ENCODE measurements at regions not wholly inside any gene's neighbourhood (a gene's known extent, or its start where the extent isn't known, plus 50 kb on each side); places are given as distances from the start of the nearest gene placed in this dataset.

GRCh38 chr2:234753701-234754100 lies 198.1 kb upstream of the SH3BP4 start:
- no peak for TF ChIP-seq CTCF (conservative IDR thresholded peaks at IDR 0.05; ENCODE audit: low read length)
- no peak for TF ChIP-seq EZH2phosphoT487 (IDR thresholded peaks at IDR 0.05; ENCODE audit: borderline replicate concordance)

Measured in Loucy (cell line).